Nephron progenitor cell (in vitro differentiated cells): ENCODE measurements at regions not wholly inside any gene's neighbourhood (a gene's known extent, or its start where the extent isn't known, plus 50 kb on each side); places are given as distances from the start of the nearest gene placed in this dataset.

ENCODE experiments used
- DNase-seq: peaks from one replicate; pipeline ENCODE4 v3.0.0; 2021
- H3K27ac Mint-ChIP-seq: 2 replicates; pipeline ENCODE4 v1.8.0; 2021; ENCODE audit warnings: mild to moderate bottlenecking, moderate library complexity, mixed read lengths
- H3K27me3 Mint-ChIP-seq: 2 replicates; pipeline ENCODE4 v1.8.0; 2021; ENCODE audit warnings: mild to moderate bottlenecking, low read depth, mixed read lengths; ENCODE audit not compliant: poor library complexity
- H3K36me3 Mint-ChIP-seq: 2 replicates; pipeline ENCODE4 v1.8.0; 2021; ENCODE audit warnings: low read depth, mixed read lengths
- H3K4me1 Mint-ChIP-seq: 2 replicates; pipeline ENCODE4 v1.8.0; 2021; ENCODE audit warnings: mixed read lengths
- H3K4me3 Mint-ChIP-seq: 2 replicates; pipeline ENCODE4 v1.8.0; 2021; ENCODE audit warnings: mild to moderate bottlenecking, moderate library complexity, mixed read lengths
- H3K9me3 Mint-ChIP-seq: 2 replicates; pipeline ENCODE4 v1.8.0; 2021; ENCODE audit warnings: mild to moderate bottlenecking, moderate library complexity, mixed read lengths
- CTCF ChIP-seq: fragments of 200-600 bp; sonication (generic); IDR thresholded peaks from 2 replicates; pipeline ENCODE4 v1.5.0; 2021; ENCODE audit warnings: antibody characterized with exemption

GRCh38 chr3:152128356-152128755 lies 140.4 kb upstream of the MBNL1 start:
- H3K27ac Mint-ChIP-seq, result no peak overlapping the region
- DNase-seq, result no peak
- H3K4me3 Mint-ChIP-seq, result no peak overlapping the region
- H3K36me3 Mint-ChIP-seq, result no peaks in the 10 kb centered on the region
- no peaks in the 10 kb centered on the region for H3K27me3 Mint-ChIP-seq
- no peaks in the 10 kb centered on the region for H3K9me3 Mint-ChIP-seq
- no peak for TF ChIP-seq CTCF
- no peaks in the 10 kb centered on the region for H3K4me1 Mint-ChIP-seq

GRCh38 chr3:152139651-152140050 lies 129.1 kb upstream of the MBNL1 start:
- H3K4me1 Mint-ChIP-seq, result no peaks in the 10 kb centered on the region

GRCh38 chr3:152146461-152146860 lies 122.3 kb upstream of the MBNL1 start:
- no peaks in the 10 kb centered on the region for H3K9me3 Mint-ChIP-seq
- TF ChIP-seq CTCF, result no peak
- no peak overlapping the region for H3K4me3 Mint-ChIP-seq
- no peak overlapping the region for H3K27ac Mint-ChIP-seq
- no peaks in the 10 kb centered on the region for H3K36me3 Mint-ChIP-seq
- H3K4me1 Mint-ChIP-seq, result peaks cover 3% of the 10 kb centered on the region
- no peaks in the 10 kb centered on the region for H3K27me3 Mint-ChIP-seq
- DNase-seq, result no peak

More at GRCh38 chr3:152139651-152140050, 129.1 kb upstream of the MBNL1 start:
- TF ChIP-seq CTCF, result no peak
- no peak for DNase-seq
- Mint-ChIP-seq H3K4me3 (no peak overlapping the region), H3K36me3 (no peaks in the 10 kb centered on the region), H3K27me3 (peaks cover 7% of the 10 kb centered on the region), H3K9me3 (peaks cover 3% of the 10 kb centered on the region), H3K27ac (no peak overlapping the region)

- no peak for DNase-seq
- H3K27ac Mint-ChIP-seq, result no peak overlapping the region
- no peaks in the 10 kb centered on the region for H3K36me3 Mint-ChIP-seq
- TF ChIP-seq CTCF, result no peak
- H3K4me3 Mint-ChIP-seq, result no peak overlapping the region
- no peaks in the 10 kb centered on the region for H3K27me3 Mint-ChIP-seq
- H3K9me3 Mint-ChIP-seq, result no peaks in the 10 kb centered on the region
- peaks cover 6% of the 10 kb centered on the region for H3K4me1 Mint-ChIP-seq
Measured at GRCh38 chr3:152147748-152148147, 121.0 kb upstream of the MBNL1 start.

- Mint-ChIP-seq H3K9me3 (no peaks in the 10 kb centered on the region), H3K4me3 (no peak overlapping the region), H3K4me1 (peaks cover 6% of the 10 kb centered on the region), H3K27ac (no peak overlapping the region), H3K27me3 (peaks cover 3% of the 10 kb centered on the region), H3K36me3 (no peaks in the 10 kb centered on the region)
- no peak for DNase-seq
- TF ChIP-seq CTCF, result no peak
Measured at GRCh38 chr3:152148579-152148978, 120.2 kb upstream of the MBNL1 start.

GRCh38 chr3:152149832-152150231 lies 118.9 kb upstream of the MBNL1 start:
- no peak for DNase-seq
- H3K9me3 Mint-ChIP-seq, result no peaks in the 10 kb centered on the region
- peaks cover 4% of the 10 kb centered on the region for H3K27me3 Mint-ChIP-seq
- no peak for TF ChIP-seq CTCF
- H3K4me1 Mint-ChIP-seq, result peaks cover 6% of the 10 kb centered on the region
- no peaks in the 10 kb centered on the region for H3K36me3 Mint-ChIP-seq
- H3K27ac Mint-ChIP-seq, result no peak overlapping the region
- no peak overlapping the region for H3K4me3 Mint-ChIP-seq
